T-helper 1 cell treated with Interleukin-12 subunit alpha and Interleukin-12 subunit beta and Interleukin-4 antibody, amounts not matched to agents 30 μg/mL and 1 μg/mL, for 36 hours (primary cell): ENCODE measurements at regions not wholly inside any gene's neighbourhood (a gene's known extent, or its start where the extent isn't known, plus 50 kb on each side); places are given as distances from the start of the nearest gene placed in this dataset.
"Not testable (repeated sequence)": the region's sequence is repeated elsewhere in the genome, so short reads cannot be mapped to it uniquely, and the experiment has no call there.

Source experiments
- H3K27ac Mint-ChIP-seq: one replicate; pipeline ENCODE4 v1.8.0; 2021; ENCODE audit warnings: mild to moderate bottlenecking, mixed read lengths
- H3K27me3 Mint-ChIP-seq: one replicate; pipeline ENCODE4 v1.8.0; 2021; ENCODE audit warnings: low read depth, mixed read lengths
- H3K36me3 Mint-ChIP-seq: one replicate; pipeline ENCODE4 v1.8.0; 2021; ENCODE audit warnings: low read depth, mixed read lengths
- H3K4me1 Mint-ChIP-seq: one replicate; pipeline ENCODE4 v1.8.0; 2021; ENCODE audit warnings: low read depth, mixed read lengths
- H3K4me3 Mint-ChIP-seq: one replicate; pipeline ENCODE4 v1.8.0; 2021; ENCODE audit warnings: mild to moderate bottlenecking, moderate library complexity, mixed read lengths
- H3K9me3 Mint-ChIP-seq: one replicate; pipeline ENCODE4 v1.8.0; 2021; ENCODE audit warnings: mixed read lengths

- Mint-ChIP-seq H3K4me1 (no peaks in the 10 kb centered on the region), H3K27me3 (no peaks in the 10 kb centered on the region), H3K36me3 (no peaks in the 10 kb centered on the region), H3K27ac (no peak overlapping the region), H3K9me3 (no peaks in the 10 kb centered on the region), H3K4me3 (no peak overlapping the region)
These were observed 511.7 kb upstream of the SGCD start for GRCh38 chr5:155815248-155815647.

DNA sequence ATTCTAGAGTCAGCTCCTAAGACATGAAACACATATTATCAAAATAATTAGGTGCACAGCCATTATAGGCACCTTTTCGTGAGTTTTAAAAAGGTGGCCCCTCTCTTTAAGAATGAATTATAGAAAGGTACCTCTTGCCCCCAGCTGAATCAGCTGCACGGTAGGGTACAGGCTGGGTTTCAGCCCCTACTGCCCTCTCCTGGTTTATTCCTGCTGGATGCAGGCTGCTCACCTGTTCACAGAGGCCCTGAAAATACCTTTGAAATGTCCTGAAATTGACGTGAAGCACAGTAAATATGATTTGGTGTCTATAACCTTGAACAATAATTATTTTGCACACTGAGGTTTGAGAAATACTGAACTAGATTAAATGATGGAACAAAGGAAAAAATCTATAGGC is 504.8 kb upstream of the SGCD start:
- Mint-ChIP-seq H3K4me3 (no peak overlapping the region), H3K27me3 (no peaks in the 10 kb centered on the region), H3K9me3 (no peaks in the 10 kb centered on the region), H3K4me1 (no peaks in the 10 kb centered on the region), H3K27ac (no peak overlapping the region), H3K36me3 (no peaks in the 10 kb centered on the region)

DNA sequence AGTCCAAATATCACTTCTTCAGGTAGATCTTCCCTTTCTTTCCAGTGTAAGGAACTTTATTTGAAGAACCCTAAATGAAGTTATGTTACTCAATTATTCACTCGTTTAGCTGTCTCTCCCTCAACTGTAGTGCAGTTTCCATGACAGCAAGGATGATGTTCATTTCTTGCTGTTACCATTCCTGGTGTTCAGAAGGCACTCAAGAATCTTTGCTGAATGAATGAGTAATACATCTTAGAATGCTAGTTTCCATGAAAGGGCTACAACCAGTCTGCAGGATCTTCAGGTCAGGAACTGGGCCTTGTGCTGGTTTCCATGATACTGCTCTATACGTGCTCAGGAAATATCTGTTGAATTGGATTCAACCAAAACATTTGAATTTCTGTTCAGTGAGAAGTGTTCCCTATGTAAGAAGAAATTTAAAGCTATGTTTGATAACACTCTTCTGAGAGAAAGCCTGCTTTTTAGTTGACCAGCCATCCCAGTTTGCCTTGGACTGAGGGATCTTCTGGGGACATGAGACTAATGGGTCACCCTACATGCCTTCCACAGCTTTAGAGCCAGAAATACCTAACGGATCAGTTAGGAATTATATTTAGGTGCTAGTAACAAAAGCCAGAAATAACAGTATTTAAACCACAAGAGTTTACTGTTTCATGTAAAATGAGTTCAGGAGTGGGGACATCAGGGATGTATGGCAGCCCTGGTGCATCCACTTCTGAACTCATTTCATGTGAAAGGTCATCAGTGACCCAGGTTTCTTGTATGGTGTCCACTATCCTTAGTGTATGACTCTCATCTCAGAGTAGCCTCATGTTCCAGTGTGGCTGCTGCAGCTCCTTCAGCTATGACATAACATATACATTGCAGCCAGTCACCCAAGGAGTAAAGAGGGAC is 500.1 kb upstream of the SGCD start:
- H3K27me3 Mint-ChIP-seq: no peaks in the 10 kb centered on the region
- no peaks in the 10 kb centered on the region for H3K36me3 Mint-ChIP-seq
- peaks cover 1% of the 10 kb centered on the region for H3K4me1 Mint-ChIP-seq
- no peak overlapping the region for H3K27ac Mint-ChIP-seq
- H3K4me3 Mint-ChIP-seq: no peak overlapping the region
- no peaks in the 10 kb centered on the region for H3K9me3 Mint-ChIP-seq

DNA sequence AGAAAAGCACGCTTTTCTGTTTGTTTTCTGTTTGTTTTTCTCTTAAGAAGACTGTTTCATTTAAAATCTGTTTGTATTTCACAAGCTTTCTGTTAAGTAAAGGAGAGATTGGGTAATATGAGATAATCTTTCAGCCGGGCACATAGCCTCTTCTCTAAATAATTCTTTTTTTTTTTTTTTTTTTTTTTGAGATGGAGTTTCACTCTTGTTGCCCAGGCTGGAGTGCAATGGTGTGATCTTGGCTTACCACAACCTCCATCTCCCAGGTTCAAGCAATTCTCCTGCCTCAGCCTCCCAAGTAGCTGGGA is 499.5 kb upstream of the SGCD start:
- not testable (repeated sequence) for H3K36me3 Mint-ChIP-seq, H3K27me3 Mint-ChIP-seq, H3K9me3 Mint-ChIP-seq, H3K4me1 Mint-ChIP-seq, H3K27ac Mint-ChIP-seq, H3K4me3 Mint-ChIP-seq

GRCh38 chr5:155827949-155828348 is 499.0 kb upstream of the SGCD start:
- Mint-ChIP-seq H3K36me3 (no peaks in the 10 kb centered on the region), H3K9me3 (no peaks in the 10 kb centered on the region), H3K27me3 (no peaks in the 10 kb centered on the region), H3K27ac (no peak overlapping the region), H3K4me1 (peaks cover 1% of the 10 kb centered on the region), H3K4me3 (no peak overlapping the region)

GRCh38 chr5:155831491-155831890 is 495.5 kb upstream of the SGCD start:
- no peaks in the 10 kb centered on the region for H3K9me3 Mint-ChIP-seq
- no peak overlapping the region for H3K27ac Mint-ChIP-seq
- H3K4me3 Mint-ChIP-seq: no peak overlapping the region
- peaks cover 1% of the 10 kb centered on the region for H3K4me1 Mint-ChIP-seq
- no peaks in the 10 kb centered on the region for H3K27me3 Mint-ChIP-seq
- no peaks in the 10 kb centered on the region for H3K36me3 Mint-ChIP-seq

- H3K9me3 Mint-ChIP-seq: no peaks in the 10 kb centered on the region
- no peak overlapping the region for H3K4me3 Mint-ChIP-seq
- peaks cover under 1% of the 10 kb centered on the region for H3K4me1 Mint-ChIP-seq
- H3K27ac Mint-ChIP-seq: no peak overlapping the region
- no peaks in the 10 kb centered on the region for H3K36me3 Mint-ChIP-seq
- no peaks in the 10 kb centered on the region for H3K27me3 Mint-ChIP-seq
These were observed 493.7 kb upstream of the SGCD start for GRCh38 chr5:155833287-155833686.

- H3K4me1 Mint-ChIP-seq: no peaks in the 10 kb centered on the region
- H3K27me3 Mint-ChIP-seq: no peaks in the 10 kb centered on the region
- H3K4me3 Mint-ChIP-seq: no peak overlapping the region
- H3K27ac Mint-ChIP-seq: no peak overlapping the region
- no peaks in the 10 kb centered on the region for H3K9me3 Mint-ChIP-seq
- no peaks in the 10 kb centered on the region for H3K36me3 Mint-ChIP-seq
These were observed 492.5 kb upstream of the SGCD start for GRCh38 chr5:155834271-155834975.

- no peaks in the 10 kb centered on the region for H3K27me3 Mint-ChIP-seq
- no peaks in the 10 kb centered on the region for H3K4me1 Mint-ChIP-seq
- H3K36me3 Mint-ChIP-seq: no peaks in the 10 kb centered on the region
- H3K4me3 Mint-ChIP-seq: no peak overlapping the region
- no peak overlapping the region for H3K27ac Mint-ChIP-seq
- no peaks in the 10 kb centered on the region for H3K9me3 Mint-ChIP-seq
These were observed 490.7 kb upstream of the SGCD start for GRCh38 chr5:155836089-155836803.

DNA sequence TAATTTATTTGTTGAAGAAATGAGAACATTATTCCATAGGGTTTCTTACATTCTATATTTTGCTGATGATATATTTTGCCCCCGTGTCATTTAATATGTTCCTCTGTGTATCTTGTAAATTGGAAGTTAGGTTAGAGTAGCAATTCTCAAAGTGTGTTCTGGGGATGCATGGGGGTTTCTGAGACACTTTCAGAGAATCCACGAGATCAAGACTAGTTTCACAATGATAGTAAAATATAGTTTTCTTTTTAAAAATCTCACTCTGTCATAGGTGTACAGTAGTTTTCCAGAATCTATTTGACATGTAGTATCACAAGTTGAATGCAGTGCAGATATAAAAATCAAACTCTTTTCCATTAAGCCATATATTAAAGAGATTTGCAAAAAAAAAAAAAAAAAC is 488.6 kb upstream of the SGCD start:
- Mint-ChIP-seq H3K9me3 (no peaks in the 10 kb centered on the region), H3K27ac (no peak overlapping the region), H3K4me1 (no peaks in the 10 kb centered on the region)

DNA sequence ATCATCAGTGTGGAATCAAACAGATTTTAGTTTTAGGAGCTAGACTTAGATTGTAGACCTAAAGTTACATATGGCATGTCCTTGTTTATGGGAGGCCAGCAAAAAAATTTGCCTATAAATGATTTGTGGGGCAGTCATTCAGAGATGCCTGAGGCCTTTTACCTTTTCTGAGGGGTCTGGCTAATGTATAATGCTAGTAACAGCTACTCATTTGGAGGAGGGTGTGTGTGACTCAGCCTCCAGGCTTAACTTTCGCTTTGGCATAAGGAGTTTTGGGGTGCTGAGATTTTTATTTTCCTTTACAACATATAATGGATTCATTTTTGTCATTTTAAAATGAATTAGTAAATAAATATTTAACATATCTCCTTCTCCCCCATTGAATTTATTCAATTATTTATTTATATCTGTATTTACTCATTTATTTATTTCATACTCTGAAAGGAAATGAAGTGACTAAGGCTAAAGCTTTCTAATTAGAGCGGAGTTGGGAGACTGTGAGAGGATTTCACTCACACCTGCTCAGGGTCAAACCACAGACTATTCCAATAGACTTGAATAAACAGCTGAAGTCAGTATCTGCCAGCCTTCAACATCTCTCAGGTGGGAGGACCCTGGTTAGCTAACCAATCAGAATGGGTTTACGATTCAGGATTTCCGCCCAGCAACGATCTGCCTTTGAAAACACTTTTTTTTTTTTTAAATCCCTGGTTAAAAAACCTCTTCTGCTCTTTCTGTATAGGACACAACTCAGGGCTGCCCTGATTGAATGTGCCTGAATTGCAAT is 487.5 kb upstream of the SGCD start:
- Mint-ChIP-seq H3K4me1 (no peaks in the 10 kb centered on the region), H3K27ac (no peak overlapping the region), H3K27me3 (no peaks in the 10 kb centered on the region), H3K4me3 (no peak overlapping the region), H3K9me3 (no peaks in the 10 kb centered on the region), H3K36me3 (no peaks in the 10 kb centered on the region)

More for the DNA sequence above, 488.6 kb upstream of the SGCD start:
- no peaks in the 10 kb centered on the region for H3K36me3 Mint-ChIP-seq
- no peak overlapping the region for H3K4me3 Mint-ChIP-seq
- no peaks in the 10 kb centered on the region for H3K27me3 Mint-ChIP-seq

DNA sequence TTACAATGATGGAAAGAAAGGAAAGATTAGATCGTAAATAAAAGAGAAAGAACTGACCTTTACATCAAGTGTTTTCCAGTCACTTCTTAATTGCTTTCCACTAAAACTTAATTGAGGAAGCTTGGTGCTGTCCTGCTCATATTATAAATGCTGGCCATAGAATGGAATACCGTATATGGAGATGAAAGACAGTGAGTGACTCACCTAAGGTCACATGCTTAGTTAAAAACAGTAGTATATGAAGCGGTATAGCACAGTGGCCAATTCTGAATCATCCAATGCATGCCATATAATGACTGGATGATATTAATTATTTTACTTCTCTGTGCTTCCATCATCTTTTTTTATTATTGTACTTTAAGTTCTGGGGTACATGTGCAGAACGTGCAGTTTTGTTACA is 482.4 kb upstream of the SGCD start:
- no peaks in the 10 kb centered on the region for H3K9me3 Mint-ChIP-seq
- no peaks in the 10 kb centered on the region for H3K4me1 Mint-ChIP-seq
- no peak overlapping the region for H3K4me3 Mint-ChIP-seq

DNA sequence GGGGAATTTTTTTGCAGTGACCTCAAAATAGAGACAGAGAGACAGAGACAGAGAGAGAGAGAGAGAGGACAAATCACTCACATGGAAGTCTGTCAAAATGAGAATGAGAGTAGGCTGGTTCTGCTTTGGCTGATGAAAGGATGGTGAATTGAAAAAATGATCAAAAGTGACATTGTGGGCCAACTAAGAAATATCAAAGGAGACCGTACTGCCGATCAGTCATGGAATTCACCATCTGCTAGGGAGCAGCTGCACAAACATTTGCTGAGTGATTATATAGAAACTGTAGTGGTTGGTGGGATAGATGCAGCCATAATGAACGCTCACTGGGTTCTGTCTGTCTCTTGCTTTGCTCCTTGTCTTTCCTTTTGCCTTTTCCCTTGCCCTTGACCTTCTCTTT is 476.6 kb upstream of the SGCD start:
- Mint-ChIP-seq H3K4me1 (no peaks in the 10 kb centered on the region), H3K27me3 (no peaks in the 10 kb centered on the region), H3K4me3 (no peak overlapping the region), H3K36me3 (no peaks in the 10 kb centered on the region), H3K9me3 (no peaks in the 10 kb centered on the region), H3K27ac (no peak overlapping the region)

More for the DNA sequence above, 482.4 kb upstream of the SGCD start:
- Mint-ChIP-seq H3K36me3 (no peaks in the 10 kb centered on the region), H3K27me3 (no peaks in the 10 kb centered on the region), H3K27ac (no peak overlapping the region)

DNA sequence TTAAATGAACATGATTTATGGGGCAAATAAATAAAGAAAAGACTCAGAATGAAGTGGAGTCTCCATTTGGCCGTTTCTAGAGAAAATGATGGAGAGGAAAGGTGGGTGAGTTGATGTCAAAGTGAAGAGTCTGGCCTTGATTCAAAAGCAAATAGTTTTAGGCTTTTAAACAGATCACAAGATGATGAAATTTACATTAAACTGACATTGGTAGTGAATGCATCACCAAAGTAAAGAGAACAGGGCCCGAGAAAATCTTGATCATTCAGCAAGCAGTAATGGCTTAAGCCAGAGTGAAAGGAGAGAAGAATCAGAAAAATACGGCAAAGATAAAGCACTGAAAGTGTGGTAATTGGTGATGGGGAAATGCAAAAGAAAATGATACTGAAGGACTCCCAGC is 460.0 kb upstream of the SGCD start:
- Mint-ChIP-seq H3K27me3 (no peaks in the 10 kb centered on the region), H3K9me3 (no peaks in the 10 kb centered on the region), H3K4me3 (no peak overlapping the region), H3K36me3 (no peaks in the 10 kb centered on the region), H3K4me1 (no peaks in the 10 kb centered on the region), H3K27ac (no peak overlapping the region)
